Mesodermal cell (in vitro differentiated cells): ENCODE measurements at regions not wholly inside any gene's neighbourhood (a gene's known extent, or its start where the extent isn't known, plus 50 kb on each side); places are given as distances from the start of the nearest gene placed in this dataset.
"Not testable (repeated sequence)": the region's sequence is repeated elsewhere in the genome, so short reads cannot be mapped to it uniquely, and the experiment has no call there.

Experiments used
- H3K27ac ChIP-seq: 2 replicates; pipeline ENCODE4 v1.7.0; 2013; ENCODE audit warnings: mild to moderate bottlenecking, low read depth, low read length, moderate library complexity; ENCODE audit not compliant: severe bottlenecking
- H3K36me3 ChIP-seq: 2 replicates; pipeline ENCODE4 v1.7.1; 2013; ENCODE audit warnings: mild to moderate bottlenecking, low read length, moderate library complexity; ENCODE audit not compliant: control insufficient read depth, insufficient read depth
- H3K4me1 ChIP-seq: one replicate; pipeline ENCODE4 v1.7.1; 2013; ENCODE audit warnings: mild to moderate bottlenecking, low read length; ENCODE audit not compliant: insufficient read depth, control insufficient read depth, poor library complexity, severe bottlenecking
- H3K4me3 ChIP-seq: 2 replicates; pipeline ENCODE4 v1.7.0; 2013; ENCODE audit warnings: low read length, control low read depth, mild to moderate bottlenecking; ENCODE audit not compliant: insufficient read depth, poor library complexity, severe bottlenecking; ENCODE audit errors: extremely low read depth
- H3K9me3 ChIP-seq: 2 replicates; pipeline ENCODE4 v1.7.1; 2013; ENCODE audit warnings: mild to moderate bottlenecking, low read length, moderate library complexity; ENCODE audit not compliant: control insufficient read depth
- WGBS, 2 experiments: methylation state at CpG; one replicate each; pipeline ENCODE4 v1.1.5; 2013; ENCODE audit warnings: missing lambda C conversion rate in 2 of 2; ENCODE audit not compliant: insufficient coverage in 2 of 2; 5-methylcytosine and 5-hydroxymethylcytosine counted together

DNA sequence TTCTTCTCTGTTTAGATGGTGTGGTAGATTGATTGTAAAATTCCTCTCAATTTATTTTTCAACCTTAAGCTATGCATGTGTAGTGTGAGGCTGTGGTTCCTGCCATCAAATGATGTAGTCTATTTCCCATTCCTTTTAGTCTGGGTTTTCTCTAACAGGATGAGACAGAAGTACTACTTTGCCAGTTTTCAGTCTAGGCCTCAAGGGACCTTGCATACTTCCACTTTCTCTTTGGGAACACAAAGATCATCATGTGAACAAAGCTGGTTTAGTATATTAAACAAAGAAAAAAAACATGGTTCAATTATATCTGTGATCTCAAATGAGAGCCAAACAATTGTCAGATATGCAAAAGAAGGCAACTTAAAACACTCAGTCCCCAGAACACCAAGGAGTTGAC is 1284.0 kb downstream of the RAPGEF2 start:
- H3K4me1 ChIP-seq: no peaks in the 10 kb centered on the region
- H3K9me3 ChIP-seq: peaks cover 6% of the 10 kb centered on the region
- no peaks in the 10 kb centered on the region for H3K36me3 ChIP-seq
- no peak overlapping the region for H3K27ac ChIP-seq
- H3K4me3 ChIP-seq: no peak overlapping the region

DNA sequence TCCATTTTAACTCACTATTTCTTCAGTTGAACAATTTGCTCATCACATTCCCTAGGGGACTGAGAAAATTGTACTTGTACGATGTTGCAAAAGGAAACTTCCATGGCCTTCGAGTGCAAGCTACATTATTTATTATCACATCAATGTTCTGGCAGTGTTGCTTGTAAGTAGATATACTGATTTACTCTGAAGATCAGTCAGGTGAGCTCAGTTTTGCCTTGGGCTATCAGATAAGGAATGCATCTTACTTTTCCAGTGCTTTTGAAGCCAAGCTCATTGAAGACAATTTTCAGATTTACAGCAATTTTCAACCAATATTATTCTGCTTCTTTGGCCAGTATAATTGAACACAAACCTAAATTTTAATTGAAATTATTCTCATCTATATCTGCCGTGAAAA is 1296.9 kb downstream of the RAPGEF2 start:
- no peak overlapping the region for H3K4me3 ChIP-seq
- H3K36me3 ChIP-seq: no peaks in the 10 kb centered on the region
- H3K9me3 ChIP-seq: no peaks in the 10 kb centered on the region
- no CpG with 5 or more reads among the region's 3 CpGs for WGBS, 2 experiments
- H3K27ac ChIP-seq: no peak overlapping the region
- H3K4me1 ChIP-seq: no peaks in the 10 kb centered on the region

- no peaks in the 10 kb centered on the region for H3K4me1 ChIP-seq
- no peaks in the 10 kb centered on the region for H3K9me3 ChIP-seq
- H3K36me3 ChIP-seq: no peaks in the 10 kb centered on the region
- 57% methylated on average over 1 of the region's 2 CpGs; no CpG with 5 or more reads in 1 of the 2 experiments for WGBS, 2 experiments
- H3K27ac ChIP-seq: no peak overlapping the region
- no peak overlapping the region for H3K4me3 ChIP-seq
These were observed 1300.2 kb downstream of the RAPGEF2 start for GRCh38 chr4:160403081-160403480.

DNA sequence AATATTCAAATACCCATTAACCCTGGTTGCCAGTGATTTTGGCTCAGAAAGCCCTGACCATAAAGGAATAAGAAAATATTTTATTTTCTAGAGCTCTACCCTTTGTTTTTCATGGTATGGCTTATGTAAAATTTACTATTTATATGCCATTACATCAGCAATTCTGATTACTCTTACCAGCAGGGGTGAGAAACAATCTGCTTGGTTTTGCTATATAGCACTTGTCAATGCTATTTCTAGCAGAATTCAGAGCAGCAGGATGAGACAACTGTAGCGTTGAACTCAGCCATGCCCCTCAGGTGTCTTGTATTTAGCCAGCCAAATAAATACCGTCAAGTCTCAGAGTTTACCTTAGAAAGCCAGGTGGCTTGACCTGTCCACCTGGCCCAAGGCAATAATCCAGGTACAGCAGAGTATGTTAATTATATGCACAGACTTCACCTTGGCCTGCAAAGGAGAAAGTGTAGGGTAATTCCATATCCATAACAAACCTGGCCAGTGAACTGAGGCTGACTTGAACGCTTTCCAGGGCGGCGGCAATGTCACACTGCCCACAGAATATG is 1303.5 kb downstream of the RAPGEF2 start:
- Histone ChIP-seq H3K4me1 (no peaks in the 10 kb centered on the region), H3K9me3 (no peaks in the 10 kb centered on the region), H3K27ac (no peak overlapping the region), H3K36me3 (no peaks in the 10 kb centered on the region), H3K4me3 (no peak overlapping the region)
- 100% methylated on average over 2 of the region's 5 CpGs; no CpG with 5 or more reads in 1 of the 2 experiments for WGBS, 2 experiments

GRCh38 chr4:160414496-160414895 is 1311.6 kb downstream of the RAPGEF2 start:
- H3K9me3 ChIP-seq: no peaks in the 10 kb centered on the region
- H3K27ac ChIP-seq: no peak overlapping the region
- no peak overlapping the region for H3K4me3 ChIP-seq
- no peaks in the 10 kb centered on the region for H3K4me1 ChIP-seq
- H3K36me3 ChIP-seq: no peaks in the 10 kb centered on the region
- 83 to 90% methylated on average over 1 to 2 of the region's 5 CpGs for WGBS, 2 experiments

GRCh38 chr4:160423879-160424451 is 1321.1 kb downstream of the RAPGEF2 start:
- H3K36me3 ChIP-seq: no peaks in the 10 kb centered on the region
- WGBS, 2 experiments: 90 to 100% methylated on average over 3 to 5 of the region's 6 CpGs
- H3K27ac ChIP-seq: no peak overlapping the region
- H3K9me3 ChIP-seq: no peaks in the 10 kb centered on the region
- H3K4me1 ChIP-seq: no peaks in the 10 kb centered on the region
- no peak overlapping the region for H3K4me3 ChIP-seq

DNA sequence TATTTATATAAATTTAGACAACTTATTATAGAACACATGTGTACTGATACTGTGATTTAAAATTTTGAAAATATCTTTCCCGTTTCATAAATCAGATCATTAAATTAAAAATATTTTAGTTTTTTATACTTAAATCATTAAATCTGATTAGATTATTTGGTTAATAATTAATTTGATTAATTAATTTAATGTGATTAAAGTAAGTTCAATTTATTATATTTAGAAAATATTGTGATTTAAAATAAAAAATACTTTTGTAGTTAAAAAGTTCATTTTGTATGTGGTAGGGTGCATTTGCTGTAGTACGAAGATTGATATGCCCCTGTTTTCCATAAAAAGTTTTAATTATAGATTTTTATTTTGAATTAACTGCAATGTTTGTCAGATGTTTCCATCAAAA is 1323.4 kb downstream of the RAPGEF2 start:
- no peaks in the 10 kb centered on the region for H3K9me3 ChIP-seq
- H3K4me3 ChIP-seq: no peak overlapping the region
- H3K27ac ChIP-seq: no peak overlapping the region
- no peaks in the 10 kb centered on the region for H3K36me3 ChIP-seq
- no peaks in the 10 kb centered on the region for H3K4me1 ChIP-seq
- no CpG with 5 or more reads among the region's 2 CpGs for WGBS, 2 experiments

DNA sequence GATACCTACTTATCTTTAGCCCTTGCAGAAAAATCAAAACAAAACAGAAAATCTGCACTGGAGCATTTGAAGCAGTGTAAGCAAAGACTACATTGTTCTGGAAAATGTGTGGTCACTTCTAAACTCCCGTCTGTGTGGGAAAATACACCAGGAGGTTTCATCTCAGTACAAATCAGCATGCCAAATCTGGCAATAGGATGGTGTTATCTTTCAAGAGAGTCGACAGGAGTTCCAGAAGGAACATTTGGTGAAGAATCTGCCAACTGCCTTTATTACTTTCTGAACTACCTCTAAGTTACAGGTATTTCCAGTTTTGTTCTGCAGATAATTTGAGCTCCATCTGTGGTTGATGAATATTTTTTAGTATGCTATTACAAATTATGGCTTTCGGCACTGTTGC is 1348.0 kb downstream of the RAPGEF2 start:
- 100% methylated on average over 1 to 2 of the region's 3 CpGs for WGBS, 2 experiments
- Histone ChIP-seq H3K9me3 (no peaks in the 10 kb centered on the region), H3K36me3 (no peaks in the 10 kb centered on the region), H3K27ac (no peak overlapping the region), H3K4me1 (no peaks in the 10 kb centered on the region), H3K4me3 (no peak overlapping the region)

DNA sequence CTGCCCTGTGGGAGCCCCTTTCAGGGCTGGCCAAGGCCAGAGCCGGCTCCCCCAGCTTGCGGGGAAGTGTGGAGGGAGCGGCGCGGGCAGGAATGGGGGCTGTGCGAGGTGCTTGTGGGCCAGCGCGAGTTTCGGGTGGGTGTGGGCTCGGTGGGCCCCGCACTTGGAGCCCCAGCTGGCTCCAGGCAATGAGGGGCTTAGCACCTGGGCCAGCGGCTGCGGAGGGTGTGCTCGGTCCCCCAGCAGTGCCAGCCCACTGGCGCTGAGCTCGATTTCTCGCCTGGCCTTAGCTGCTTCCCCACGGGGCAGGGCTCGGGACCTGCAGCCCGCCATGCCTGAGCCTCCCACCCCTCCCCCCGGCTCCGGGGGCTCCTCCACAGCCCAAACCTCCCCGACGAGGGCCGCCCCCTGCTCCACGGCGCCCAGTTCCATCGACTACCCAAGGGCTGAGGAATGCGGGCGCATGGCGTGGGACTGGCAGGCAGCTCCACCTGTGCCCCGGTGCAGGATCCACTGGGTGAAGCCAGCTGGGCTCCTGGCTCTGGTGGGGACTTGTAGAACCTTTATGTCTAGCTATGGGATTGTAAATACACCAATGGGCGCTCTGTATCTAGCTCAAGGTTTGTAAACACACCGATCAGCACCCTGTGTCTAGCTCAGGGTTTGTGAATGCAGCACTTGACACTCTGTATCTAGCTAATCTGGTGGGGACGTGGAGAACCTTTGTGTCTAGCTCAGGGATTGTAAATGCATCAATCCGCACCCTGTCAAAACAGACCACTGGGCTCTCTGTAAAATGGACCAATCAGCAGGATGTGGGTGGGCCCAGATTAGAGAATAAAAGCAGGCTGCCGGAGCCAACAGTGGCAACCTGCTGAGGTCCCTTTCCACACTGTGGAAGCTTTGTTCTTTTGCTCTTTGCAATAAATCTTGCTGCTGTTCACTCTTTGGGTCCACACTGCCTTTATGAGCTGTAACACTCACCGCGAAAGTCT is 1379.1 kb downstream of the RAPGEF2 start:
- not testable (repeated sequence) for H3K36me3 ChIP-seq, H3K4me3 ChIP-seq, H3K27ac ChIP-seq, H3K9me3 ChIP-seq, H3K4me1 ChIP-seq
- 92 to 93% methylated on average over 30 to 35 of the region's 39 CpGs for WGBS, 2 experiments

GRCh38 chr4:160485071-160485687 is 1382.3 kb downstream of the RAPGEF2 start:
- Histone ChIP-seq H3K27ac (no peak overlapping the region), H3K4me1 (no peaks in the 10 kb centered on the region), H3K9me3 (no peaks in the 10 kb centered on the region), H3K36me3 (no peaks in the 10 kb centered on the region), H3K4me3 (no peak overlapping the region)
- 100% methylated on average over 1 of the region's 1 CpG; no CpG with 5 or more reads in 1 of the 2 experiments for WGBS, 2 experiments
